NCI-H345 (cell line): ENCODE measurements at regions not wholly inside any gene's neighbourhood (a gene's known extent, or its start where the extent isn't known, plus 50 kb on each side); places are given as distances from the start of the nearest gene placed in this dataset.

Source experiments
- DNase-seq: peaks from one replicate; lab custom pipeline; 2025; lab: John Stamatoyannopoulos, UW

GRCh38 chr1:76763738-76764137, 103.5 kb upstream of the ST6GALNAC5 start:
- DNase-seq = no peak

DNA sequence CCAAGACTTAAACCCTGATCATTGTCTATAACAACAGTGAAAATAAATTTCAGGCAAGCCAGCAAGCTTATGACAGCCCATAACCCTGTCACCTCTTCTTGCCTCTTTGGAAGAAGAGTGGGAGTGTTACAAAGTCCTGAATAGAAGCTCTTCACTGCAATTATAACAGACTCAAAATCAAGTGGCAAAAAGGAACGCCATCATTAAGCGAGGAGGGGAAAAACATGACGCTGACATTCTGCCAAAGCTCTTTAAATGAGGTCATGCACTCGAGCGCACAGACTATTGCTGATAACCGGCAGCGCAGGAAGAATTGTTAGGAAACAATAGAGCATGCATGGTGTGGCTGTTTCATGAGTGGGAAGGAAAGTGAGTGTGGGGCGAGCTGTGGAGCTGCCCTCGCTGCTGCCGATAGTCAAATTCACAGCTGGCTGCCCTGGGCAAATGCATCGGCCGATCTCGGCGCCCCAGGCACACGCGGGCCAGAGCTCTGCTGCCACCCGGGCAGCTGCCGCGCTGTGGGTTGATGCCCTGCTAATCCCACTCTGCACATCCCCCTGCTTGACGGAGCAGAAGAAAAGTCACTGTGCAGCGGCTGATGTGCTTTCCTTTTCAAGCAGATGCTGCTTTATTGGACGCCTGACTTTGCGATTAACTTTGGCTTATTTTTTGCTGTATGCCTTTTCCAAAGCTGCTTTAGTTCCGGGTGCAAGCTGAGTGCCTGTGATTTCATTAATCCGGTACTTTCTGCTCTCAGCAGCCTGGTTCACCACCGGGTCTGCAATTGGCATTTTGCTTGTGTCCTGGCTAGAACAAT, 102.4 kb upstream of the ST6GALNAC5 start:
- peak; percentile 68 for DNase-seq

DNA sequence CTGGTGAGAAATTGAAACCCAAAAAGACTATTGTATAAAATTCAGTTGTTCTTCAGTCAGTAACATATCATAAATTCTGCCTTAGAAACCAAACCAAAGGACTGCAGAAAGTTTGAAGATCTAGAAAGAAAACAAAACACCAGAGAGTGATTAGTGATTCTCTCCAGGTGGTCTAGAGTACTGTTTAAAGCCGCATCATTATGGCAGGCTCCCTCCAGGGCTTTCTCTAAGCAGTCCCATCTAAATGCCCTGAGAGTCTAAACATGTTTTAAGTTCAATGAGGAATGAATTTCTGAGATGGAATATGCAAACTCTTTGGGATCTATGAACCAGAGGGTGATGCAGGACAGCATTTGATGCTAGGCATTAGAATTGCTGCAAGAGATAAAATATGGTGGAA, 100.9 kb upstream of the ST6GALNAC5 start:
- DNase-seq = no peak

GRCh38 chr1:76769911-76770310, 97.4 kb upstream of the ST6GALNAC5 start:
- DNase-seq = no peak

DNA sequence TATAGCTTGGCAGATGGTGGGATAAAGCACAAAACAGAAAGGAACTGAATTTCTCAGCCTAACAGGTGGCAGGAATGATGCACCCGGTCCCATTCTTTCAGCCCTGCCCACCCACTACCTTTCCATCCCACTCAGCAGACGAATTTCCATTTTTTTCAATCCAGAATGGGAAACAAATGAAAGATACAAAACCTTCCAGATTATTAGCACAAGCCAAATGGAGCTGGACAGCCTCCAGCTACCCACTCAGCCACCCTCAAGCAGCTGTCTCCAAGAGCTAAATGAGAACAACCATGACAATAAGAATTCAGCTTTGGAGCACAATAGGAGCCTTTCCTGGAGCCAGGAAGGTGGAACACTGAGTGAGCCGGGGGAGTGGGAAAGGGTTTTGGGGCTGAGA, 96.3 kb upstream of the ST6GALNAC5 start:
- peak; percentile 76 for DNase-seq

DNA sequence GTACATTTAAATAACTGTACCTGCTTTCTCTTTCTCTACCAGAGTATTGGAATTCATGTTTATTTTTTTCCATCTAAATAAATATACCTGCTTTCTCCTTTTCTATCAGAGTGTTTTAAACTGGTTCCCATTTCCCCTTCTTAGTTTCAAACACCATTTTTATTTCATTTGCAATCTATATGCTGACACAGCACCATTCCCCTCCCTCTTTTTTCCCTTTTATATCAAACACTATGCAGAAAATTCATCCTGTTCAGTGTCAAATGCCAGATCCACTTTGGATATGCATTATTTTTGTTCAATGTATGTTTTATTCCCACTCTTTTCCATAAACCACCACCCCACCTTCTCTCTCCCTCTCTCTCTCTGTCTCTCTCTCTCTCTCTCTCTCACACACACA, 85.8 kb upstream of the ST6GALNAC5 start:
- no peak for DNase-seq

DNA sequence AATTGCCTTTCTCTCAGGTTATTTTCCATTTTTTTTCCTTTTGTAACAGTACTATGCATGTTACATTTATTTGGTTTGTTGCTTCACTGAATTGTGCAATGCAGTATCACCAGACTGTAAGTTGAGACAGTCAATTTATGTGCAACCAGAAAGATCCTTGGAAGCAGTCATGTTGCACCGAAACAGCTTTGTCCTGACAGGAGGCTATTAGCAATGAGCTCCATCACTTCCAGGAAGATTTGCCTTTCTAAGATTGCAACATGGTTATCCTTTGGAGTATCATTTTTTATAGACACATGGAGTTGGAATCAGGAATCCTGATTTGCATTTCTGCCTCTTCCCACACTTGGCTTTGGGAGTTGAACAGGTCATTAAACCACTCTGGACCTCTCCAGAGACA, 84.5 kb upstream of the ST6GALNAC5 start:
- no peak for DNase-seq

DNA sequence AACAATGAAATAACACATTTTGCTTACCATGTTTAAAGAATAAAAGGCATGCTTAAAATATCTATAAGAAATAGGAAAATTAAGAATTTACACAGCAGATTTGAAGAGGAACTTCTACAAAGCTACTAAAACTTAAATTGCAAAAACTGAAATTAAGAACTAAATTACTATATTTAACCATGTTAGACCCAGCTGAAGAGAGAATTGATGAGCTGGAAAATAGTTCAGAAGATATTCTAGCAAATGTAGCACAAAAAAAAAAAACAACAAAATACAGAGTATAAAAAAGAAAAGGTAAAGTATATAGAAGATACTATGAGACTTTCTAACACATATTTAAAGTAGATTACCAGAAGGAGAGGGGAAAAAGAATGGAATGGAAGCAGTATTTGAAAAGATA, 82.8 kb upstream of the ST6GALNAC5 start:
- DNase-seq = no peak

DNA sequence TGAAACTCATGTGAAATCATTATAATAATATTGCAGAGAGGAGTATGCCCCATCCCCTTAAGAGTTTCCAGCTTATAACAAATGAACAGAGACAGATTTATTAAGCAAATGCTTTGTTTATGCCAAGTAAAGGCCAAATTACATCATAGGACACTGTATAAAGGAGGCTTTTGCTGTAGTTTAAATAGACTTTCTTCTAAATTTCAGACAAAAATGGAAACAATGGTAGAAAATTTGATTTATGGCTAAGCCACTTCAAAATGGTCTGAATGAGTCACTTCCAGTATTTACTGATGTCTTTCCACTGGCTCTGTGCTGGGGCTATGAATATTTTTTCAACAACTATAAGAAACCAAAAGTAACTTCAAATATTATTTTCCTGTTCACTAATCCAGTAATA, 81.1 kb upstream of the ST6GALNAC5 start:
- no peak for DNase-seq

GRCh38 chr1:76793594-76793993, 73.7 kb upstream of the ST6GALNAC5 start:
- DNase-seq = no peak

- DNase-seq = peak; percentile 16
Measured at GRCh38 chr1:76799700-76800099, 67.6 kb upstream of the ST6GALNAC5 start.

DNA sequence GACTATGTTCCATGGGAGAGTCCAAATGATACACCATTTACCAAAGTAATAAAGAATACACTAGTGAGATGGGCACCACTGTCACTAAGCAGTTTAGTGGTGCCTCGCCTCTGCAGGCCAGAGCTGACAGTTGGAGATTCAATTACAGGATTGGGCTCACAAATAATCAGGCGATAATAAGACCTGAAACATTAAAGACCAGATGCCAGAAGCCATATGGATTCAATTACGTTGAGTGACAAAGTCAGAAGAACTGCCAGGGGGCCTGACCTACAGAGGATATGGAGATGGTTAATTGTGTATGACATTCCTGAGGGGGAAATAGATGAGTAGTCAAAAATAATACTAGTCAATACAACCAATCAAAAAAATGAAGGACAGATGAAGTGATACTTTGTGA, 65.2 kb upstream of the ST6GALNAC5 start:
- no peak for DNase-seq

DNA sequence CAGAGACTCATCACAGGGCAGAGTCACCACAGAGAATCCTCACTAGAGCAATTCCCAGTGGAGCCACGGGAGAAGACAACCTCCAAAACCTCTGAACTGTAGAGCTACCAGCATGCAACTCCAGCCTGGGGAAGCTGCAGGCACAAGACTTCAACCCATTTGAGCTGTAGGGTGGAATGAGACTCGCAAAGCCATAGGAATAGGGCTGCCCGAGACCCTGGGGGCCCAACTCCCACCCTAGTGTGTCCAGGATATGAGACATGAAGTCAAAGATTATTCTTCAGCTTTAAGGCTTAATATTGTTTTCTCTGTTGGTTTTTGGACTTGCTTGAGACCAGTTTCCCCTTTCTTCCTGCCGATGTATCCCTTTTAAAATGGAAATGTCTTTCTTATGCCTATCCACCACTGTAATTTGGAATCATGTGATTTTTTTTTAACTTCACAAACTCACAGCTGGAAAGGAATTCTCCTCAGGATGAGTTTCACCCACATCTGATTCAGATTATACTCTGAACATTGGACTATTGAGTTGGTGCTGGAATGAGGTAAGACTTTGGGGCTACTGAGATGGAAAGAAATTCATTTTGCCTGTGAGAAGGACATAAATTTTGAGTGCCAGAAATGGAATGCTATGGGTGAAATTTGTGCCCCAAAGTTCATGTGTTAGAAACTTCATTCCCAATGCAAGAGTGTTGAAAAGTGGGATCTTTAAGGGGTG, 59.6 kb upstream of the ST6GALNAC5 start:
- no peak for DNase-seq
